ENCODE measurements at regions not wholly inside any gene's neighbourhood (a gene's known extent, or its start where the extent isn't known, plus 50 kb on each side); places are given as distances from the start of the nearest gene placed in this dataset.

- TF ChIP-seq EP300 (IDR thresholded peaks at IDR 0.05; ENCODE audit: low read depth) (no peak), POLR2A (IDR thresholded peaks at IDR 0.05) (no peak)
These were observed 545.3 kb downstream of the TLE4 start for GRCh38 chr9:80117031-80117430.

Data from transverse colon (tissue), 1 donor.